Peyer's patch (tissue), 4 donors: ENCODE measurements at regions not wholly inside any gene's neighbourhood (a gene's known extent, or its start where the extent isn't known, plus 50 kb on each side); places are given as distances from the start of the nearest gene placed in this dataset.

Experiments
- POLR2A ChIP-seq, 2 donors: fragments of 450-650 bp; IDR thresholded peaks; one replicate each; pipeline ENCODE4 v1.5.1; 2017; ENCODE audit warnings: antibody characterized with exemption in 2 of 2, mild to moderate bottlenecking in 2 of 2, moderate library complexity in 2 of 2
- TF ChIP-seq, protein P1 (sequence below), 6 experiments: fragments of 450-650 bp in 4 of 6; fragments of 200-600 bp in 2 of 6; sonication (generic) in 1 of 6; IDR thresholded peaks; one replicate each; pipeline ENCODE4 v1.5.1; 2017 to 2019; ENCODE audit warnings: antibody characterized with exemption in 6 of 6, mild to moderate bottlenecking in 3 of 6, moderate library complexity in 1 of 6

DNA sequence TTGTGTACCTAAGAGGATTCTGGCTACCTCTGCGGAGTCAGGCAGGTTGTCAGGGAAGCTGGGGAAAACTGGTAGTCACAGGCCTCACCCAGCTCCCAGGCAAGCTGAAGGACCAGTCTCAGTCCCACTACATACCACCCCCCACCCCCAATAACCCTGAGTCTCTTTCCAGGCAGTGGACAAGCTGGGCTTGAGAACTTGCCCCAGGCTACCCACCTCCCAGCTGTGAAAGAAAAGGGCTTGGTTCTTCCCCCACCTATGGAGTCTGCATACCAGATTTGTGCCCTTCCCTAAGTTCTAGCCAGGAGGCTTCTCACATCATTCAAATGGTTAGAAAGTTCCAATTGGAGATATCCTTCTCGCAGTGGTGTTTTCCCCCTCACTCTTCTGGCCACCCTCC is 1678.8 kb downstream of the MAT2B start:
- TF ChIP-seq, protein P1, sequence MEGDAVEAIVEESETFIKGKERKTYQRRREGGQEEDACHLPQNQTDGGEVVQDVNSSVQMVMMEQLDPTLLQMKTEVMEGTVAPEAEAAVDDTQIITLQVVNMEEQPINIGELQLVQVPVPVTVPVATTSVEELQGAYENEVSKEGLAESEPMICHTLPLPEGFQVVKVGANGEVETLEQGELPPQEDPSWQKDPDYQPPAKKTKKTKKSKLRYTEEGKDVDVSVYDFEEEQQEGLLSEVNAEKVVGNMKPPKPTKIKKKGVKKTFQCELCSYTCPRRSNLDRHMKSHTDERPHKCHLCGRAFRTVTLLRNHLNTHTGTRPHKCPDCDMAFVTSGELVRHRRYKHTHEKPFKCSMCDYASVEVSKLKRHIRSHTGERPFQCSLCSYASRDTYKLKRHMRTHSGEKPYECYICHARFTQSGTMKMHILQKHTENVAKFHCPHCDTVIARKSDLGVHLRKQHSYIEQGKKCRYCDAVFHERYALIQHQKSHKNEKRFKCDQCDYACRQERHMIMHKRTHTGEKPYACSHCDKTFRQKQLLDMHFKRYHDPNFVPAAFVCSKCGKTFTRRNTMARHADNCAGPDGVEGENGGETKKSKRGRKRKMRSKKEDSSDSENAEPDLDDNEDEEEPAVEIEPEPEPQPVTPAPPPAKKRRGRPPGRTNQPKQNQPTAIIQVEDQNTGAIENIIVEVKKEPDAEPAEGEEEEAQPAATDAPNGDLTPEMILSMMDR (IDR thresholded peaks at IDR 0.05) = no peak
- TF ChIP-seq POLR2A (IDR thresholded peaks at IDR 0.05) = no peak
